GM12891 (cell line): ENCODE measurements at regions not wholly inside any gene's neighbourhood (a gene's known extent, or its start where the extent isn't known, plus 50 kb on each side); places are given as distances from the start of the nearest gene placed in this dataset.

ENCODE experiments used
- PAX5 ChIP-seq: IDR thresholded peaks from 2 replicates; pipeline ENCODE4 v1.6.1; 2011; ENCODE audit warnings: low read length, moderate library complexity, mild to moderate bottlenecking; ENCODE audit not compliant: insufficient read depth, severe bottlenecking
- POLR2A ChIP-seq: IDR thresholded peaks from 2 replicates; pipeline ENCODE4 v1.6.1; 2011; ENCODE audit warnings: low read depth, low read length, control low read depth
- POLR2AphosphoS5 ChIP-seq: IDR thresholded peaks from 2 replicates; pipeline ENCODE4 v1.6.1; 2011; ENCODE audit warnings: low read depth, low read length, control low read depth
- POU2F2 ChIP-seq: IDR thresholded peaks from 2 replicates; pipeline ENCODE4 v1.6.1; 2011; ENCODE audit warnings: low read depth, mild to moderate bottlenecking, control low read depth, low read length, moderate library complexity
- SPI1 ChIP-seq: IDR thresholded peaks from 2 replicates; pipeline ENCODE4 v1.6.1; 2011; ENCODE audit warnings: low read depth, low read length, control low read depth
- TAF1 ChIP-seq: IDR thresholded peaks from 2 replicates; pipeline ENCODE4 v1.6.1; 2011; ENCODE audit warnings: low read depth, low read length, control low read depth

GRCh38 chr6:140064366-140064765 is 689.9 kb upstream of the CITED2 start:
- TF ChIP-seq POLR2A, result no peak
- TF ChIP-seq POLR2AphosphoS5, result no peak
- no peak for TF ChIP-seq SPI1
- no peak for TF ChIP-seq TAF1
- TF ChIP-seq POU2F2, result no peak
- no peak for TF ChIP-seq PAX5
